OCI-LY3 (cell line): ENCODE measurements at regions not wholly inside any gene's neighbourhood (a gene's known extent, or its start where the extent isn't known, plus 50 kb on each side); places are given as distances from the start of the nearest gene placed in this dataset.

Source experiments
- H2AFZ ChIP-seq: fragments of 200-600, 300-600 bp; shearing (Covaris generic); 2 replicates; pipeline ENCODE4 v1.6.0; 2014; ENCODE audit warnings: antibody characterized with exemption, low read depth, low read length
- H3K27ac ChIP-seq: fragments of 200-600, 300-600 bp; sonication (generic); 2 replicates; pipeline ENCODE4 v1.5.1; 2014; ENCODE audit warnings: mild to moderate bottlenecking, low read length, moderate library complexity, mixed read lengths
- H3K27me3 ChIP-seq: fragments of 200-600, 300-600 bp; sonication (generic); 2 replicates; pipeline ENCODE4 v1.6.1; 2014; ENCODE audit warnings: low read depth, low read length, mixed read lengths
- H3K36me3 ChIP-seq: fragments of 200-600, 300-600 bp; sonication (generic); replicated peaks from 2 replicates; pipeline ENCODE3; 2014; ENCODE audit warnings: low read depth, low read length, mixed read lengths
- H3K4me1 ChIP-seq: fragments of 300-600, 200-600 bp; sonication (generic); 2 replicates; pipeline ENCODE4 v1.6.1; 2014; ENCODE audit warnings: low read length, mixed read lengths
- H3K4me2 ChIP-seq: fragments of 200-600, 300-600 bp; sonication (generic); 2 replicates; pipeline ENCODE4 v1.6.1; 2014; ENCODE audit warnings: low read length, mixed read lengths
- H3K4me3 ChIP-seq: fragments of 300-600, 200-600 bp; sonication (generic); 2 replicates; pipeline ENCODE4 v1.5.1; 2014; ENCODE audit warnings: antibody characterized with exemption, mild to moderate bottlenecking, low read length, moderate library complexity
- H3K79me2 ChIP-seq: fragments of 300-600, 200-600 bp; shearing (Covaris generic); 2 replicates; pipeline ENCODE4 v1.6.1; 2014; ENCODE audit warnings: mild to moderate bottlenecking, low read length, mixed read lengths
- H3K9ac ChIP-seq: fragments of 300-600, 200-600 bp; shearing (Covaris generic); 2 replicates; pipeline ENCODE4 v1.6.0; 2014; ENCODE audit warnings: mild to moderate bottlenecking, low read length, moderate library complexity
- H3K9me3 ChIP-seq: fragments of 200-600, 300-600 bp; shearing (Covaris generic); 2 replicates; pipeline ENCODE4 v1.6.1; 2014; ENCODE audit warnings: low read length, mixed read lengths; ENCODE audit not compliant: insufficient read depth
- H4K20me1 ChIP-seq: fragments of 200-600, 300-600 bp; sonication (generic); 2 replicates; pipeline ENCODE4 v1.6.1; 2016; ENCODE audit warnings: low read length, mixed read lengths; ENCODE audit not compliant: insufficient read depth
- CTCF ChIP-seq: fragments of 200-600, 300-600 bp; sonication (generic); IDR thresholded peaks from 2 replicates; pipeline ENCODE4 v1.5.1; 2014; ENCODE audit warnings: antibody characterized with exemption, low read length, low read depth
- EZH2phosphoT487 ChIP-seq: fragments of 200-600 bp; shearing (Covaris generic); IDR thresholded peaks from 2 replicates; pipeline ENCODE4 v1.6.1; 2018; ENCODE audit warnings: antibody characterized with exemption, mixed run types, low read depth

- Histone ChIP-seq H3K4me3 (no peak overlapping the region), H3K9ac (no peak overlapping the region), H3K4me2 (no peak overlapping the region), H3K9me3 (no peaks in the 10 kb centered on the region), H4K20me1 (no peaks in the 10 kb centered on the region), H3K36me3 (no peaks in the 10 kb centered on the region), H3K27me3 (no peaks in the 10 kb centered on the region), H3K27ac (no peak overlapping the region), H3K4me1 (no peaks in the 10 kb centered on the region), H2AFZ (no peak overlapping the region), H3K79me2 (no peaks in the 10 kb centered on the region)
- TF ChIP-seq CTCF (no peak), EZH2phosphoT487 (no peak)
Measured at GRCh38 chr7:19470031-19470430, 238.8 kb downstream of the POLR1F start.

- TF ChIP-seq EZH2phosphoT487 (no peak), CTCF (no peak)
- Histone ChIP-seq H4K20me1 (no peaks in the 10 kb centered on the region), H3K27me3 (no peaks in the 10 kb centered on the region), H3K27ac (no peak overlapping the region), H3K4me2 (no peak overlapping the region), H3K36me3 (no peaks in the 10 kb centered on the region), H2AFZ (no peak overlapping the region), H3K4me1 (no peaks in the 10 kb centered on the region), H3K9ac (no peak overlapping the region), H3K4me3 (no peak overlapping the region), H3K9me3 (no peaks in the 10 kb centered on the region), H3K79me2 (no peaks in the 10 kb centered on the region)
Measured at GRCh38 chr7:19465861-19466260, 243.0 kb downstream of the POLR1F start.

GRCh38 chr7:19464751-19465150 lies 244.1 kb downstream of the POLR1F start:
- H3K27ac ChIP-seq: no peak overlapping the region
- no peak overlapping the region for H2AFZ ChIP-seq
- no peak overlapping the region for H3K4me2 ChIP-seq
- no peaks in the 10 kb centered on the region for H4K20me1 ChIP-seq
- H3K4me1 ChIP-seq: no peaks in the 10 kb centered on the region
- H3K36me3 ChIP-seq: no peaks in the 10 kb centered on the region
- H3K27me3 ChIP-seq: no peaks in the 10 kb centered on the region
- H3K79me2 ChIP-seq: no peaks in the 10 kb centered on the region
- no peaks in the 10 kb centered on the region for H3K9me3 ChIP-seq
- TF ChIP-seq EZH2phosphoT487 (no peak), CTCF (no peak)
- H3K9ac ChIP-seq: no peak overlapping the region
- no peak overlapping the region for H3K4me3 ChIP-seq

- H3K4me3 ChIP-seq: no peak overlapping the region
- H3K4me1 ChIP-seq: no peaks in the 10 kb centered on the region
- no peak overlapping the region for H2AFZ ChIP-seq
- no peaks in the 10 kb centered on the region for H3K9me3 ChIP-seq
- H3K36me3 ChIP-seq: no peaks in the 10 kb centered on the region
- H3K4me2 ChIP-seq: no peak overlapping the region
- no peaks in the 10 kb centered on the region for H4K20me1 ChIP-seq
- no peaks in the 10 kb centered on the region for H3K27me3 ChIP-seq
- H3K9ac ChIP-seq: no peak overlapping the region
- no peak overlapping the region for H3K27ac ChIP-seq
- H3K79me2 ChIP-seq: no peaks in the 10 kb centered on the region
- no peak for TF ChIP-seq CTCF
- no peak for TF ChIP-seq EZH2phosphoT487
Measured at GRCh38 chr7:19464241-19464640, 244.6 kb downstream of the POLR1F start.
